Osteoblast (primary cell): ENCODE measurements at regions not wholly inside any gene's neighbourhood (a gene's known extent, or its start where the extent isn't known, plus 50 kb on each side); places are given as distances from the start of the nearest gene placed in this dataset.

Experiments used
- DNase-seq: peaks from one replicate; pipeline ENCODE4 v3.0.0; 2011; ENCODE audit warnings: low spot score, mixed read lengths; ENCODE audit not compliant: insufficient read length; ENCODE audit errors: missing footprints
- H2AFZ ChIP-seq: 2 replicates; pipeline ENCODE4 v1.6.0; 2011; ENCODE audit warnings: mild to moderate bottlenecking, low read length
- H3K27ac ChIP-seq: 2 replicates; pipeline ENCODE4 v1.5.1; 2011; ENCODE audit warnings: mild to moderate bottlenecking, low read depth, low read length, moderate library complexity
- H3K27me3 ChIP-seq: 2 replicates; pipeline ENCODE4 v1.6.0; 2012; ENCODE audit warnings: mild to moderate bottlenecking, control low read depth, inconsistent platforms, low read length, moderate library complexity; ENCODE audit not compliant: insufficient read depth
- H3K36me3 ChIP-seq: 2 replicates; pipeline ENCODE4 v1.5.1; 2011; ENCODE audit warnings: mild to moderate bottlenecking, low read length, control low read depth, moderate library complexity; ENCODE audit not compliant: insufficient read depth
- H3K4me1 ChIP-seq: 2 replicates; pipeline ENCODE4 v1.5.1; 2011; ENCODE audit warnings: mild to moderate bottlenecking, low read length, control low read depth, moderate library complexity; ENCODE audit not compliant: insufficient read depth
- H3K4me2 ChIP-seq: 2 replicates; pipeline ENCODE4 v1.6.0; 2011; ENCODE audit warnings: mild to moderate bottlenecking, low read length; ENCODE audit not compliant: insufficient read depth
- H3K4me3 ChIP-seq: fragments of 200-600 bp; sonication (generic); 3 replicates; pipeline ENCODE4 v1.5.1; 2012; ENCODE audit warnings: mild to moderate bottlenecking, low read length, inconsistent platforms; ENCODE audit not compliant: insufficient read depth
- H3K79me2 ChIP-seq: 2 replicates; pipeline ENCODE4 v1.6.0; 2012; ENCODE audit warnings: mild to moderate bottlenecking, low read length, control low read depth, inconsistent platforms; ENCODE audit not compliant: insufficient read depth
- H3K9me3 ChIP-seq: 2 replicates; pipeline ENCODE4 v1.5.1; 2011; ENCODE audit warnings: low read depth, low read length, control low read depth
- H4K20me1 ChIP-seq: 2 replicates; pipeline ENCODE4 v1.6.0; 2012; ENCODE audit warnings: mild to moderate bottlenecking, low read length, control low read depth; ENCODE audit not compliant: insufficient read depth
- TF ChIP-seq, protein P1 (sequence below): IDR thresholded peaks from 2 replicates; pipeline ENCODE4 v1.5.1; 2011; ENCODE audit warnings: mild to moderate bottlenecking, low read depth, low read length, moderate library complexity; ENCODE audit errors: extremely low read depth

DNA sequence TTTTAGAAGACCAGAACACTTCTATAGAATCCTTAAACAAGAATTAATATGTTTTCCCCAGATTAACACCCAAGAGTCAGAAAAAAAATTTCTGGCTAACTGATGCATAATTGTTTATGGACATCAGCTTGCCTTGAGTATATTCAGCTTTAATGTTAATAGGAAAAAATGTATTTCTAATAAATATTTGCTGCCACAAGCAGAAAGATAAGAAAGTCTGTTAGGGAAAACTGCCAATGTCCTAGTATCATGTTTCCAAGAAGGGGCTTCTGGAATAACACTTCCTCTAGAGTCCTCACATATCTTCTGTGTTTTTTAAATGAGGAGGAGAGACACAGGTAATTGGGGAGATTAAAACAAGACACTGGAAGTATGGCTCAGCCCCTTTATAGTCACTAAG lies 202.1 kb upstream of the TET2 start:
- Histone ChIP-seq H3K36me3 (no peaks in the 10 kb centered on the region), H3K4me3 (no peak overlapping the region), H2AFZ (no peak overlapping the region), H3K27me3 (no peaks in the 10 kb centered on the region), H3K9me3 (no peaks in the 10 kb centered on the region), H3K4me2 (no peak overlapping the region), H3K79me2 (no peaks in the 10 kb centered on the region), H3K4me1 (no peaks in the 10 kb centered on the region), H3K27ac (no peak overlapping the region), H4K20me1 (no peaks in the 10 kb centered on the region)
- TF ChIP-seq, protein P1, sequence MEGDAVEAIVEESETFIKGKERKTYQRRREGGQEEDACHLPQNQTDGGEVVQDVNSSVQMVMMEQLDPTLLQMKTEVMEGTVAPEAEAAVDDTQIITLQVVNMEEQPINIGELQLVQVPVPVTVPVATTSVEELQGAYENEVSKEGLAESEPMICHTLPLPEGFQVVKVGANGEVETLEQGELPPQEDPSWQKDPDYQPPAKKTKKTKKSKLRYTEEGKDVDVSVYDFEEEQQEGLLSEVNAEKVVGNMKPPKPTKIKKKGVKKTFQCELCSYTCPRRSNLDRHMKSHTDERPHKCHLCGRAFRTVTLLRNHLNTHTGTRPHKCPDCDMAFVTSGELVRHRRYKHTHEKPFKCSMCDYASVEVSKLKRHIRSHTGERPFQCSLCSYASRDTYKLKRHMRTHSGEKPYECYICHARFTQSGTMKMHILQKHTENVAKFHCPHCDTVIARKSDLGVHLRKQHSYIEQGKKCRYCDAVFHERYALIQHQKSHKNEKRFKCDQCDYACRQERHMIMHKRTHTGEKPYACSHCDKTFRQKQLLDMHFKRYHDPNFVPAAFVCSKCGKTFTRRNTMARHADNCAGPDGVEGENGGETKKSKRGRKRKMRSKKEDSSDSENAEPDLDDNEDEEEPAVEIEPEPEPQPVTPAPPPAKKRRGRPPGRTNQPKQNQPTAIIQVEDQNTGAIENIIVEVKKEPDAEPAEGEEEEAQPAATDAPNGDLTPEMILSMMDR = no peak
- no peak for DNase-seq

DNA sequence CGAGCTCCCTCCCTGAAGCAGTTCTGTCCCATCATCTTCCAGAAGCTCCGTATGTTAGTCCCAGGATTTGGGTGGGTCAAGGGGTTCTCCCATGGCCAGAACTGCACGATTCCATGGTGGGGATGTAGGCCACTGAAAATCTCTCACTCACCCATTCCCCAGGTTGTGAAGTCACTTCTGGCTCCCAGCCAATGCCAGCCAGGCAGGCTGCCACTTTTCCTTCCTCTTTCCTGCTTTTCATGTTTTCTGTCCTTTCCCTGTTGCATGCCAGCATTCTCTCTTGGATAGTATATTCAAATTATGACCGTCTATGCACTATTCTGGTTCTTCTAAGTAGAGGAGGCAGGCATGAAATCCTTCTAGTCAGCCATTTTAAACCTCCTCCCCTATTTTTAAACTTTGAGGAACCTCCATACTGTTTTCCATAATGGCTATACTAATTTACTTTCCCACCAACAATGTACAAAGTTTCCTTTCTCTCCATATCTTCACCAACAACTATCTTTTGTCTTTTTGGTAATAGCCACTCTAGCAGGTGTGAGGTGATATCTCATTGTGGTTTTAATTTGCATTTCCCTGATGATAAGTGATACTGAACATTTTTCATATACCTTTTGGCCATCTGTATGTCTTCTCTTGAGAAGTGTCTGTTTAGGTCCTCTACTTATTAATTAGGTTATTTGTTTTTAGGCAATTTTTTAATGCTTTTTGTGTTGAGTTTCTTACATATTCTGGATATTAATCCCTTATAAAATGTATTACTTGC lies 182.1 kb upstream of the TET2 start:
- Histone ChIP-seq H3K79me2 (no peaks in the 10 kb centered on the region), H3K27me3 (no peaks in the 10 kb centered on the region), H3K4me1 (no peaks in the 10 kb centered on the region), H3K36me3 (no peaks in the 10 kb centered on the region), H3K9me3 (no peaks in the 10 kb centered on the region), H4K20me1 (no peaks in the 10 kb centered on the region), H3K4me3 (no peak overlapping the region), H3K4me2 (no peak overlapping the region), H3K27ac (no peak overlapping the region), H2AFZ (no peak overlapping the region)
- TF ChIP-seq, protein P1 = no peak
- DNase-seq = no peak

DNA sequence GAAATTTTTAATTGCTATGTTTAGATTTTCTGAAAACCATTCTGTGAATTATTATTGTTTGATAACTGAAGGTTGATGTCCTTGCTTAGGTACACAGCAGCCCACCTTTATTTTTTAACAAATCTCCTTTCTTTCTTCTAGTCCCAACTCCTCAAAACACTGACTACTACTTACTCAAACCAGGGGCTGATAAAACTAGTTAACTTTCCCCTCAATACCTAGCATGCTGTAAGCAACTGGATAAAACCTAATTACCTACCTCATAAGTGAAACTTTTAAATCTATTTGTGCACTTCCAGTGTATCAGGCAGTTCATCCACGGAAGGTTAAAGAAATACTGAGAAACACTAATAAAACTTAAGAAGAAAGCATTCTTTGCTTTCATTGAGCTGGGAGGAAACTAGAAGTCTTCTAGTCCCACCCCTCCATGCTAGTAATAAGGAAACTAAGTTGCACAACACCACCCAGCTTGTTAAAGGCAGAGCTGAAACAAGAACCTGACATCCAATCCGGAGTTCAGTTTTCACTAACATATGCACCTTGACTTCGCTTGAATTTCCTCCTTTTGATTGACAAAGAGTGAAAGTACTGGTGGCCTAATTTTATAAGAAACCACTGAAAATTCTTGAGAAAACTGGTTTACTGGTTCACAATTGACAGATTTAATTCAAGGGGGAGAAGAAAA lies 180.2 kb upstream of the TET2 start:
- no peak overlapping the region for H3K4me2 ChIP-seq

DNA sequence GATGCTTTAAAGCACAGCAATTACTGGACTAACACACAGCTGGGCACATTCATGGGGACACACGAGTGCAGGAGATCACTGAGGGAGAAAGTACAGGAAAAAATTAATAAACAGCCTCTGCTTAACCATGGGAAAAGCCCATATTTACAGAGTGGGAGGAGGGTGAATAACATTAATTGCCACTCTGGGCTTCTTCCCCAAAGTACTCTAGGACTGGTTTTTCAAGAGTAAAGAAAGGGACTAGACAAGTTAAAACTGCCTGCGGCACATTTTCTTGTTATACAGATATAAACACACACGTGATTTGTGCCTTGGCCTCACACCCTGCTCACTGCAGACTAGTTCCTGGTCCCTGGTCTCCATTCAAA lies 179.7 kb upstream of the TET2 start:
- Histone ChIP-seq H3K4me2 (no peak overlapping the region), H3K27ac (no peak overlapping the region), H2AFZ (no peak overlapping the region), H3K79me2 (no peaks in the 10 kb centered on the region), H3K4me1 (no peaks in the 10 kb centered on the region), H3K36me3 (no peaks in the 10 kb centered on the region), H3K9me3 (no peaks in the 10 kb centered on the region), H3K27me3 (no peaks in the 10 kb centered on the region), H4K20me1 (no peaks in the 10 kb centered on the region), H3K4me3 (no peak overlapping the region)
- DNase-seq = no peak
- TF ChIP-seq, protein P1 = no peak

More for the DNA sequence above, 180.2 kb upstream of the TET2 start:
- Histone ChIP-seq H4K20me1 (no peaks in the 10 kb centered on the region), H3K36me3 (no peaks in the 10 kb centered on the region), H2AFZ (no peak overlapping the region), H3K27me3 (no peaks in the 10 kb centered on the region), H3K4me3 (no peak overlapping the region), H3K4me1 (no peaks in the 10 kb centered on the region), H3K79me2 (no peaks in the 10 kb centered on the region), H3K9me3 (no peaks in the 10 kb centered on the region), H3K27ac (no peak overlapping the region)
- DNase-seq = no peak
- TF ChIP-seq, protein P1 = no peak
